Ectodermal cell (in vitro differentiated cells): ENCODE measurements at regions not wholly inside any gene's neighbourhood (a gene's known extent, or its start where the extent isn't known, plus 50 kb on each side); places are given as distances from the start of the nearest gene placed in this dataset.

ENCODE experiments used
- H3K27ac ChIP-seq: 2 replicates; pipeline ENCODE4 v1.7.0; 2013; ENCODE audit warnings: mild to moderate bottlenecking, low read depth, low read length; ENCODE audit not compliant: insufficient read depth, poor library complexity, severe bottlenecking
- H3K27me3 ChIP-seq: 2 replicates; pipeline ENCODE4 v1.7.0; 2013; ENCODE audit warnings: mild to moderate bottlenecking, low read length; ENCODE audit not compliant: insufficient read depth, control insufficient read depth, poor library complexity, severe bottlenecking
- H3K36me3 ChIP-seq: one replicate; pipeline ENCODE4 v1.7.0; 2013; ENCODE audit warnings: low read length; ENCODE audit not compliant: control insufficient read depth, insufficient read depth
- H3K4me1 ChIP-seq: one replicate; pipeline ENCODE4 v1.7.0; 2013; ENCODE audit warnings: low read length; ENCODE audit not compliant: control insufficient read depth, insufficient read depth
- H3K4me3 ChIP-seq: 2 replicates; pipeline ENCODE4 v1.7.0; 2013; ENCODE audit warnings: low read depth, low read length, control low read depth; ENCODE audit not compliant: insufficient read depth
- H3K9me3 ChIP-seq: 2 replicates; pipeline ENCODE4 v1.7.0; 2013; ENCODE audit warnings: mild to moderate bottlenecking, low read length, moderate library complexity; ENCODE audit not compliant: control insufficient read depth
- WGBS, 2 experiments: methylation state at CpG; one replicate each; pipeline ENCODE4 v1.1.7; 2013; ENCODE audit warnings: missing lambda C conversion rate in 2 of 2; 5-methylcytosine and 5-hydroxymethylcytosine counted together

- Histone ChIP-seq H3K9me3 (no peaks in the 10 kb centered on the region), H3K4me1 (no peaks in the 10 kb centered on the region), H3K27me3 (no peaks in the 10 kb centered on the region), H3K4me3 (no peak overlapping the region), H3K27ac (no peak overlapping the region), H3K36me3 (no peaks in the 10 kb centered on the region)
- WGBS, 2 experiments, result 95 to 96% methylated on average over 5 of the region's 5 CpGs
Measured at GRCh38 chr1:104467590-104467989, 717.9 kb downstream of the AMY1C start.

DNA sequence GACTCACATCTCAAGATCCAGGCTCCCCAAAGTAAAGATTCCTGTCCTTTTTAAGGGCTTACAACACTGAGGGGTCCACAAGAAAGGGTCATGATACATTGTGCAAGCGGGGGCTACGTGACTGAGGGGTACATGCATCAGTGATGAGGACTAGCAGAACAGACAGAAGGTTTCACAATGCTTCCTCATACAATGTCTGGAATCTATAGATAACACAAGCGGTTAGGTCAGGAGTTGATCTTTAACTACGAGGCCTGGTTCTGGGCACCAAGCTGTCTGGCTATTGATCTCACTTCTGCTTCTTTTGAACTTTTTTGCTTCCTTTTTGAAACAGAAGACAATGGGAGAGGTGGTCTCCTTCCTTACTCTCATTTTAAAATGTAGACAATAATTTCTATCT is 718.6 kb downstream of the AMY1C start:
- H3K4me3 ChIP-seq, result no peak overlapping the region
- 95 to 98% methylated on average over 4 of the region's 4 CpGs for WGBS, 2 experiments
- no peaks in the 10 kb centered on the region for H3K27me3 ChIP-seq
- no peaks in the 10 kb centered on the region for H3K4me1 ChIP-seq
- H3K9me3 ChIP-seq, result no peaks in the 10 kb centered on the region
- H3K36me3 ChIP-seq, result no peaks in the 10 kb centered on the region
- no peak overlapping the region for H3K27ac ChIP-seq

GRCh38 chr1:104476126-104476525 is 726.4 kb downstream of the AMY1C start:
- H3K4me1 ChIP-seq, result no peaks in the 10 kb centered on the region
- 58% methylated on average over 1 of the region's 2 CpGs; no CpG with 5 or more reads in 1 of the 2 experiments for WGBS, 2 experiments
- H3K27ac ChIP-seq, result no peak overlapping the region
- H3K27me3 ChIP-seq, result no peaks in the 10 kb centered on the region
- H3K36me3 ChIP-seq, result no peaks in the 10 kb centered on the region
- H3K4me3 ChIP-seq, result no peak overlapping the region
- H3K9me3 ChIP-seq, result no peaks in the 10 kb centered on the region

DNA sequence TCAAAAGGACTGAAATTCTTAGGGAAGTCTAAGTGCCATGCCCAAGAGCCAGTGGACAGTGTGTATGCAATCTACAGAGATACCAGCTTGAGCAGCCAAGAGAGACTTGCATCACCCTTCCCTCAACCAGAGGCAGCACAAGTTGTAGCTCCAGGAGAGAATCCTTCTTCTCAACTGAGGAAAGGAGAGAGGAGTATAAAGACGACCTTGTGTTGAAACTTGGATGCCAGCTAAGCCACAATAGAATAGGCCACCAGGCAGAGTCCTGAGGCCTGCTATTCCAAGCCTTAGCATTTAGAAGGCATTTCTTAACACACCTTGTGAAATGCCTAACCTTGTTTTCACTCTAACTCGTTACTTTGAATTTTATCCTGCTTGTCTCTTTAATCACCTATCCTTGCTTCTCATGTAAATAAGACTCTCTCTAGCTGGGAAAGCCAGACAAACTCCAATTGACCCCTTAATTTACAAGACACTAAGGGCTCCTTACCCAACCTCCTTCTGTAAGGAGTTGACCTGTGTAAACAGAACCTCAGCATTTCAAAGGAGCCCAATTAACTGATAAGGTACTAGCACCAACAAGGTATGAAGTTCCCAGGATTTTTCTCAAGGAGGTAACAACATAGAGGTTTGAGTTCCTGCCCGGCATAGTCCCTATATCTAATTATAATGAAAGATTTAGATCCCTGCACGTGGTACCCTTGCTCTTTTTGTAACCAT is 738.8 kb downstream of the AMY1C start:
- no peaks in the 10 kb centered on the region for H3K4me1 ChIP-seq
- no peak overlapping the region for H3K27ac ChIP-seq
- H3K9me3 ChIP-seq, result no peaks in the 10 kb centered on the region
- no peaks in the 10 kb centered on the region for H3K36me3 ChIP-seq
- H3K4me3 ChIP-seq, result no peak overlapping the region
- peaks cover 3% of the 10 kb centered on the region for H3K27me3 ChIP-seq
- WGBS, 2 experiments, result 9 to 27% methylated on average over 3 of the region's 4 CpGs

DNA sequence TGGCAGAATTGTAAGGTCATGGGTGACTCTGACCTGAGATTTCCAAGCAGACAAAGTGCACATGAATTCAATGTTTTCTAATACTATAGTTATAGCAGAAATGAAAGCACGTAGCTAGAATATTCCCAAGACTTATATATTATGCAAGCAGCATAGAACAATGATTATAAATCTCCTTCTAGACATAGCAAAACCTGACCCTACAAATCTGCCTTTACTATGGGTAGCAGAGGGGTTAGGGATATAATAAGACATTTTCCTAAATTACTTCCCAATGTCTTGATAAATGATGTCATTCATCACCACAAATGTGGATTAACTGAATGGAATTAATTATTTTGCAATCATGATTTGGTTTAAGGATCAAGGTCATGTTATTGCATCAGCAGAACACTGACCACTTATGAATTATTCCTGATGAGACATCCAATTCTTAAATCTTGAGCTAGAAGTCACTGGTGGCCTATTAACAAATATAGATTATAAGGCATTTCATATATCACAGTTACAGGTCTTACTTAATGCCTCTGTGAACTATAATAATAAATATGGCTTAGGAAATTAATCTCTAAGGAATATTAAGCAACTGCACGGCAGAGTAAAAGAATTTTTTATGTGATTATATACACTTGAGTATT is 776.6 kb downstream of the AMY1C start:
- Histone ChIP-seq H3K4me1 (no peaks in the 10 kb centered on the region), H3K4me3 (no peak overlapping the region), H3K27me3 (no peaks in the 10 kb centered on the region), H3K27ac (no peak overlapping the region), H3K9me3 (no peaks in the 10 kb centered on the region), H3K36me3 (no peaks in the 10 kb centered on the region)
- no CpG with 5 or more reads among the region's 2 CpGs for WGBS, 2 experiments

GRCh38 chr1:104531990-104532389 is 782.3 kb downstream of the AMY1C start:
- H3K9me3 ChIP-seq, result no peaks in the 10 kb centered on the region

GRCh38 chr1:104574620-104575019 is 824.9 kb downstream of the AMY1C start:
- no peak overlapping the region for H3K4me3 ChIP-seq
- H3K36me3 ChIP-seq, result no peaks in the 10 kb centered on the region
- H3K27ac ChIP-seq, result no peak overlapping the region
- H3K9me3 ChIP-seq, result no peaks in the 10 kb centered on the region
- H3K27me3 ChIP-seq, result no peaks in the 10 kb centered on the region
- WGBS, 2 experiments, result 71% methylated on average over 1 of the region's 2 CpGs; no CpG with 5 or more reads in 1 of the 2 experiments
- H3K4me1 ChIP-seq, result no peaks in the 10 kb centered on the region

More at GRCh38 chr1:104531990-104532389, 782.3 kb downstream of the AMY1C start:
- Histone ChIP-seq H3K36me3 (no peaks in the 10 kb centered on the region), H3K27me3 (no peaks in the 10 kb centered on the region), H3K4me1 (no peaks in the 10 kb centered on the region), H3K27ac (no peak overlapping the region), H3K4me3 (no peak overlapping the region)
- 71 to 96% methylated on average over 2 of the region's 2 CpGs for WGBS, 2 experiments

DNA sequence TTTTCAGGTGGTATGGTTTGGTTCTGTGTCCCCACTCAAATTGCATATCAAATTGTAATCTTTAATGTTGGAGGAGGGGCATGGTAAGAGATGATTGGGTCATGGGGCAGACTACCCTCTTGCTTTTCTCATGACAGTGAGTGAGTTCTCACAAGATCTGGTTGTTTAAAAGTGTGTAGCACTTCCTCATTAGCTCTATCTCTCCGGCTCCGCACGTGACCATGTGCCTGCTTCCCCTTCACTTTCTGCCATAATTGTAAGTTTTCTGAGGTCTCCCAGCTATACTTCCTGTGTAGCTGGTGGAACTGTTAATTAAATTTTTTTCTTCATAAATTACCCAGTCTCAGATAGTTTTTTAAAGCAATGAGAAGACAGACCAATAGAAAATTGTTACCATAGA is 843.2 kb downstream of the AMY1C start:
- Histone ChIP-seq H3K4me3 (no peak overlapping the region), H3K27me3 (no peaks in the 10 kb centered on the region), H3K4me1 (no peaks in the 10 kb centered on the region), H3K27ac (no peak overlapping the region), H3K36me3 (no peaks in the 10 kb centered on the region), H3K9me3 (peaks cover 3% of the 10 kb centered on the region)
- WGBS, 2 experiments, result 96 to 98% methylated on average over 3 of the region's 3 CpGs

DNA sequence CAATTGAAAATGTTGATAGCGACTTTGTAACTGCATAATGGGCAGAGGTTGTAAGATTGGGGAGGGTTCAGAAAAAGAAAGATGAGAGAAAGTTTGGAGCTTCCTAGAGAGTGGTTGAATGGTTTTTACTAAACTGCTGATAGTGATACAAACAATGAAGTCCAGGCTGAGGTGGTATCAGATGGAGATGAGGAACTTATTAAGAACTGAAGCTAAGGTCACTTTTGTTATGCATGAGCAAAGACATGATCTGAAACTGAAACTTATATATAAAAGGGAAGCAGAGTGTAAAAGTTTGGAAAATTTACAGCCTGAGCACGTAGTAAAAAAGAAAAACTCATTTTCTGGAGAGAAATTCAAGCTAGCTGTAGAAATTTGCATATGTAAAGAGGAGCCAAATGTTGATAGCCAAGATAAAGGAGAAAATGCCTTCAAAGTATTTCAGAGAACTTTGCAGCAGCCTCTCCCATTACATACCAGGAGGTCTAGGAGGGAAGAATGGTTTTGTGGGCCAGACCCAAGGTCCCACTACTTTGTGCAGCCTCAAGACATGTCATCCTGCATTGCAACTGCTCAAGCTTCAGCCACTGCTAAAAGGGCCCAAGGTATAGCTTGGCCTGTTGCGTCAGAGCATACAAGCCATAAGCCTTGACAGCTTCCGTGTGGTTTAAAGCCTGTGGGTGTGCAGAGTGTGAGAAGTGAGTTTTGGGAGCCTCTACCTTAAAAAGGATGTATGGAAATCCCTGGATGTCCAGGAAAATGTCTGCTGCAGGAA is 843.9 kb downstream of the AMY1C start:
- WGBS, 2 experiments, result 84 to 88% methylated on average over 4 of the region's 4 CpGs
- no peaks in the 10 kb centered on the region for H3K27me3 ChIP-seq

DNA sequence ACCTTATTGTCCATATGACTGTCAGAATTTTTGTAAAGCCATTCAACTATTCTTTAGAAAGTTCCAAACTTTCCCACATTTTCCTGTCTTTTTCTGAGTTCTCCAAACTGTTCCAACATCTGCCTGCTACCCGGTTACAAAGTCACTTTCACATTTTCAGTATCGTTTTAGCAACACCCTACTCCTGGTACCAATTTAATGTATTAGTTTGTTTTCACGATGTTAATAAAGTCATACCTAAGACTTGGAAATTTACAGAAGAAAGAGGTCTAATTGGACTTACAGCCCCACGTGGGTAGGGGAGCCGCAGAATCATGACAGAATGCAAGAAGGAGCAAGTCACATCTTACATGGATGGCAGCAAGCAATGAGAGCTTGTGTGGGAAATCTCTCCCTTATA is 867.8 kb downstream of the AMY1C start:
- H3K9me3 ChIP-seq, result peaks cover 3% of the 10 kb centered on the region
- H3K27me3 ChIP-seq, result no peaks in the 10 kb centered on the region
- H3K4me1 ChIP-seq, result no peaks in the 10 kb centered on the region
- 89 to 96% methylated on average over 4 to 5 of the region's 5 CpGs for WGBS, 2 experiments
- no peak overlapping the region for H3K4me3 ChIP-seq
- H3K36me3 ChIP-seq, result no peaks in the 10 kb centered on the region
- H3K27ac ChIP-seq, result no peak overlapping the region

More for the DNA sequence above, 843.9 kb downstream of the AMY1C start:
- no peak overlapping the region for H3K27ac ChIP-seq
- H3K9me3 ChIP-seq, result peaks cover 3% of the 10 kb centered on the region
- no peaks in the 10 kb centered on the region for H3K4me1 ChIP-seq
- H3K4me3 ChIP-seq, result no peak overlapping the region
- H3K36me3 ChIP-seq, result no peaks in the 10 kb centered on the region
